ENCODE measurements at regions not wholly inside any gene's neighbourhood (a gene's known extent, or its start where the extent isn't known, plus 50 kb on each side); places are given as distances from the start of the nearest gene placed in this dataset.

DNA sequence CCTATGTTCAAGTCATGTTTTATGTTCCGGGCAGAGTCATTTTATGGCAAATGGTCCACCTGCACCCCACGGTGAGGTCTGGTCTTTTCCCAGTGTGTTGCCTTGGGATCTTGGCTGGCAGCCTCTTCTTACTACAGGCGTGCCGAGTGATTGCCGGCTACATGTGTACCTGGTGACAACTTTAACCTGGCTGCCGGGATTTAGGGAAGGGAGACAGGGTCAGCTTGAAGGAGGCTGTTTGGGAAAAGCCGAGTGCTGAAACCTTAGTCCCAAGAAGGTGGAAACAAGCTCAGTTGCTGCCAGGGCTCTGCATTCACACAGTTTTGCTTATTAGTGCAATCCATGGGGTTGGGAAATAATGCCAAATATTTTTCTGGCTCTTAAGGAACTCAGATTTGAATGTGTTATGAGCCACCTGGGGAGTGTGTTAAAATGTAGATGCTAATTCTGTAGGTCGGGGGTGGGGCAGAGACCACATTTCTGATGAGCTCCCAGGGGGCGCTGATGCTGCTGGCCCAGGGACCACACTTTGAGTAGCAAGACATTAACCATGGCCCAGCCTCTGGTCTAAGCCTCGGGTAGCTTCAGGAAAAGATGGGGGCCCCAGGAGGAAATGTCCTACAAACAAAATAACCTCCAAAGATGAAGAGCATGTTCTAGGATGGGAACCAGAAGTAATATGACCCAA lies 179.6 kb downstream of the TBX5 start:
- no peaks in the 10 kb centered on the region for H3K27me3 ChIP-seq
- H3K4me3 ChIP-seq (replicated peaks in 1 of 3) = no peak overlapping the region
- no peaks in the 10 kb centered on the region for H3K36me3 ChIP-seq
- TF ChIP-seq, protein P1, sequence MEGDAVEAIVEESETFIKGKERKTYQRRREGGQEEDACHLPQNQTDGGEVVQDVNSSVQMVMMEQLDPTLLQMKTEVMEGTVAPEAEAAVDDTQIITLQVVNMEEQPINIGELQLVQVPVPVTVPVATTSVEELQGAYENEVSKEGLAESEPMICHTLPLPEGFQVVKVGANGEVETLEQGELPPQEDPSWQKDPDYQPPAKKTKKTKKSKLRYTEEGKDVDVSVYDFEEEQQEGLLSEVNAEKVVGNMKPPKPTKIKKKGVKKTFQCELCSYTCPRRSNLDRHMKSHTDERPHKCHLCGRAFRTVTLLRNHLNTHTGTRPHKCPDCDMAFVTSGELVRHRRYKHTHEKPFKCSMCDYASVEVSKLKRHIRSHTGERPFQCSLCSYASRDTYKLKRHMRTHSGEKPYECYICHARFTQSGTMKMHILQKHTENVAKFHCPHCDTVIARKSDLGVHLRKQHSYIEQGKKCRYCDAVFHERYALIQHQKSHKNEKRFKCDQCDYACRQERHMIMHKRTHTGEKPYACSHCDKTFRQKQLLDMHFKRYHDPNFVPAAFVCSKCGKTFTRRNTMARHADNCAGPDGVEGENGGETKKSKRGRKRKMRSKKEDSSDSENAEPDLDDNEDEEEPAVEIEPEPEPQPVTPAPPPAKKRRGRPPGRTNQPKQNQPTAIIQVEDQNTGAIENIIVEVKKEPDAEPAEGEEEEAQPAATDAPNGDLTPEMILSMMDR (IDR thresholded peaks at IDR 0.05) = no peak
- TF ChIP-seq POLR2A (IDR thresholded peaks at IDR 0.05) = no peak
- H3K9me3 ChIP-seq = no peaks in the 10 kb centered on the region
- no peaks in the 10 kb centered on the region for H3K4me1 ChIP-seq
- no peak overlapping the region for H3K27ac ChIP-seq
- intact Hi-C loops (cut with DNase I) = no loop called here
- no peak for DNase-seq
- WGBS, 2 donors = 64 to 65% methylated on average over 10 of the region's 10 CpGs

DNA sequence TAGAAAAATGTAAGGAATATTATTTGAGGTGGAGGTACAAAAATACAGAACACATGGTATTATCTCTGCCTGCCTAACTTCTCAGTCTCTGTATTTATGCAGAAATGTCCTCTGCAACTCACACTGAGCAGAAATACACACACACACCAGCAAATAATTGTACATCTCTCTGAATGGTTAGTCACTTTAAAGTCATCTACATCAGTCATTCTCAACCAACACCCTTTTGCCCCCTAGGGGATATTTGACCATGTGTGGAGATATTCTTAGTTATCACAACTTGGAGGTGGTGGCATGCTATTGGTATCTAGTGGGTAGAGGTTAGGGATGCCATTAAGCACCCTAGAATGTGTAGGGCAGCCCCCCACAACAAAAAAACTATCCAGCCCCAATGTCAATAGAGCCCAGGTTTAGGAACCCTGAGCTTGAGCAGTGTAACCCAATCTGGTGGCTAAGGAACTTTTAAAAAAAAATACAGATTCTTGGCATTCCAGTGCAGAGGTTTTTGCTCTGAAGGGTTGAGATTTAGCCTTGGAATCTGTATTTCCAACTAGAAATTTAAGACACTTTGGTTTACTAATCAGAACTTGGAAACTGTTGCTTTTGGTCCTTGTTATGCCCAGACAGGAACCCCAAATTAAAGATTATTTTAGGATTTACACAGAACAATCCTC lies 183.8 kb downstream of the TBX5 start:
- Histone ChIP-seq H3K27me3 (no peaks in the 10 kb centered on the region), H3K4me1 (no peaks in the 10 kb centered on the region), H3K36me3 (no peaks in the 10 kb centered on the region), H3K27ac (no peak overlapping the region), H3K4me3 (replicated peaks in 1 of 3) (no peak overlapping the region), H3K9me3 (no peaks in the 10 kb centered on the region)
- DNase-seq = no peak
- intact Hi-C loops (cut with DNase I) = no loop called here
- TF ChIP-seq, protein P1 (IDR thresholded peaks at IDR 0.05) = no peak
- no peak for TF ChIP-seq POLR2A (IDR thresholded peaks at IDR 0.05)

DNA sequence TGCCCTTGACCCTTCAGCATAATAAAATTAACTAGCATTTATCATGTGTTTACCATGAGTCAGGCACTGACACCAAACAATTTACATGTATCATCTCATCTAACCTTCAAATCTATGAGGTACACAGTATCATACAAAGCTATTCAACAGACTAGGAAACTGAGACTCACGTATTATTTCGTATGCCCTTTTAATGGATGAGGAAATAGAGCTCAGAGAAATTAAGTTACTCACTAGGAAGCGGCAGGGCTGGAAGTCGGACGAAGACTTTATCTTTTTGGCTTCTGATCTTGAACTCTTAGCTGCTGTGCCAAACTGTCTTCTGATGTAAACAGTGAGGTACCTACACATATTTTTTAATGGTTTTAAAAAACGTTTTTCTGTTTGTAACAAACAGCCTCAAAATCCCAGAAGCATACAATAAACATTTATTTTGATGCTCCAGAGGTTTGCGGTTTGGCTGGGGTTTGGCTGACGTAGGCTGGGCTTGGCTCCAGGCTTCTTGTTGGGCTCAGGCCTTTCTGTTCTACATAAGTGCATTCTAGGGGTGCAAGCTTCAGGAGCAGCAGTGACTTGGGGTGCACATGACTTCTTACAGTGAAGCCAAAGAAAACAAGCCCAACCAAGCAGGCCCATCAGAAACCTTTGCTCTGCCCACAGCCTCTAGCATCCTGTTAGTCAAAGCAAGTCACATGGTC lies 184.7 kb downstream of the TBX5 start:
- Histone ChIP-seq H3K36me3 (no peaks in the 10 kb centered on the region), H3K27me3 (no peaks in the 10 kb centered on the region), H3K9me3 (no peaks in the 10 kb centered on the region), H3K4me3 (replicated peaks in 1 of 3) (no peak overlapping the region), H3K27ac (no peak overlapping the region), H3K4me1 (no peaks in the 10 kb centered on the region)
- no peak for DNase-seq
- intact Hi-C loops (cut with DNase I) = no loop called here
- 55 to 73% methylated on average over 8 of the region's 8 CpGs for WGBS, 2 donors
- TF ChIP-seq, protein P1 (IDR thresholded peaks at IDR 0.05) = no peak
- no peak for TF ChIP-seq POLR2A (IDR thresholded peaks at IDR 0.05)

DNA sequence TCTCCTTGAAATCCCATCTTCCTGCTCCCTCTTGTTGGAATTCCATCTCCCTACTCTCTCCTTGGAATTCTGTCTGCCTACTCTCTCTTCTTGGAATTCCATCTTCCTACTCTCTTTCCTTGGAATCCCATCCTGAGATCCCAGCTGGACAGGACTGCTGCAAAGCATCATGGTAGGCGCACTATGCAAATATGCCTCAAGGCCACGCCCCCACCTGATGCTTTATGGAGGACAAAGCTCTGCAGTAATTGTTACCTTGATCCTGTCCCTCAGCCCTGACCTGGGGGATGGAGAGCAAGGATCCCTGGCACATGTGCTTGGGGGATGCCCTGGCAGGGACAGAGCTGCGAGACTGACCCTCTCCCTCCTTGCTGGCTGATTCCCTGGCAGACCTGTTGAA lies 185.6 kb downstream of the TBX5 start:
- Histone ChIP-seq H3K9me3 (no peaks in the 10 kb centered on the region), H3K27me3 (no peaks in the 10 kb centered on the region), H3K27ac (no peak overlapping the region), H3K36me3 (no peaks in the 10 kb centered on the region), H3K4me3 (replicated peaks in 1 of 3) (no peak overlapping the region), H3K4me1 (no peaks in the 10 kb centered on the region)
- 91 to 100% methylated on average over 2 to 3 of the region's 3 CpGs for WGBS, 2 donors
- DNase-seq = no peak
- intact Hi-C loops (cut with DNase I) = no loop called here
- no peak for TF ChIP-seq POLR2A (IDR thresholded peaks at IDR 0.05)
- TF ChIP-seq, protein P1 (IDR thresholded peaks at IDR 0.05) = no peak

DNA sequence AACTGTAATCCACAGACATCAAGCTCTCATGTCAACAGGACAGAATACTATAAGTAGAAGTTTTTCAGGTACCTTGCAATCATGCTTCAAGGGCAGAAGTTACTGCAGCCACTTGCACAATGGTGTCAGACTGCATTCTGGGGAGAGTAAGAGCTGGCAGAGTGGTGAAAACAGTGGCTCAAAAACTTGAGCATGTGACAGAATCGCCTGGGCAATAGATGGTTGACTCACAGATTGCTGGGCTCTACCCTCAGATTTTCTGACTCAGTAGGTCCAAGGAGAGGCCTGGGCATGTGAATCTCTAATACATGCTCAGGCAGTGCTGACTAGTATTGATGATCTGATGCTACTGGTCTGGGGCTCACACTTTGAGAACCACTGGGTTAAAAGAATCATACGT lies 187.8 kb downstream of the TBX5 start:
- intact Hi-C loops (cut with DNase I) = no loop called here
- no peak overlapping the region for H3K27ac ChIP-seq
- TF ChIP-seq POLR2A (IDR thresholded peaks at IDR 0.05) = no peak
- TF ChIP-seq, protein P1 (IDR thresholded peaks at IDR 0.05) = no peak
- no peaks in the 10 kb centered on the region for H3K4me1 ChIP-seq
- no peak for DNase-seq
- H3K36me3 ChIP-seq = no peaks in the 10 kb centered on the region
- 80 to 83% methylated on average over 2 of the region's 2 CpGs for WGBS, 2 donors
- no peaks in the 10 kb centered on the region for H3K9me3 ChIP-seq
- H3K4me3 ChIP-seq (replicated peaks in 1 of 3) = no peak overlapping the region
- no peaks in the 10 kb centered on the region for H3K27me3 ChIP-seq
